ENCODE measurements at regions not wholly inside any gene's neighbourhood (a gene's known extent, or its start where the extent isn't known, plus 50 kb on each side); places are given as distances from the start of the nearest gene placed in this dataset.

DNA sequence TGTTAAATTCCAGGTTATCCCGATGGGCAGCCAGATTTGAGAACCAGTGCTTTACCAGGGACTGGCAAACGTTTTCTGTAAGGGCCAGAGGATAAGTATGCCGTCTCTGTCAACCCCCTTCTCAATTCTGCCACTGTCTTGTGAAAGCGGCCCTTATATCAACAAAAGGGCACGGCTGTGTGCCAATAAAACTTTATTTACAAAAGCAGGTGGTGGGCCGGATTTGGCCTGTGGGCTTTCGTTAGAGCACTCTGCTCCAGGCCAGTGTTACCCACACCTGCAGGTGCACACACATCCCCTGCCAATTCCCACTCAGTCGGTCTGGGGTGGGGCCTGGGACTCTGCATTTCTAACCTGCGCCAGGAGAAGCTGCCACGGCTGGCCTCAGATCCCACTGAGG is 111.2 kb downstream of the RFLNA start:
- no peak for DNase-seq

DNA sequence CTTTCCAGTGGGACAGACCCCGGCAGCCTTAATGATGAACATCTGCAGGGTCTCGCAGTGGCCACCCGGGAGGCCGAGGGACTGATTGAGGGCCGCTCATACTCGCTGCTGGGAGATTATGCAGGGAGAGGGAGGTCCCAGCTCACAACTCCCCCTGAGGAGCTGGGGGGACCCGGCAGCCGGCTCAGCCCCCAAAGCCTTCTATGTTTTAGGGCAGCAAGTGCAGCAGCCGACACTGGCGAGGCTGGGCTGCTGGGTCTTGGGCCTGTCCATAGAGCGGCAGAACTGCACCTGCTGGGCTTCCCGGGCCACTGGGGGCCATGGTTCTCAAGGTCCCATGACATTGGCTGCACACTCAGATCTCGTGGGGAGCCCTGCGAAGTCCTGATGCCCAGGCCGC is 110.7 kb downstream of the RFLNA start:
- no peak for DNase-seq

DNA sequence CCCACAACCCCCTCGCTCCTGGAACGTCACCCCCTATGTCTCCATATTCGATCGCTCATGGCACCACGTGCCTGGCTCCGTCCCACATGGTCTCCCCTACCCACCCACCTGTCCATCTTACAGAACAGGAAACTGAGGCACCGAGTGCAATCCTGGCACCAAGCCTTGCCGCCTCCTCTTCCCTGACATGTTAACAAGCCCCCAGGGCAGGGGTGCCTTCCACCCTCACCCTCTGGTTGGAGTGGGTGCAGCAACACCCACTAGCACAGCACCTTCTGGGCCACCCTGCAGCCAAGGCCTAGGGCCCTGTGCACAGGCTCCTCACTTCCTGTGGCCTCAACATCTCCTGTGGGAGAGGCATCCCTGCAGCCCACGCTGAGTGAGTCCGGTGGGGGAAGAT is 110.3 kb downstream of the RFLNA start:
- DNase-seq, result no peak

DNA sequence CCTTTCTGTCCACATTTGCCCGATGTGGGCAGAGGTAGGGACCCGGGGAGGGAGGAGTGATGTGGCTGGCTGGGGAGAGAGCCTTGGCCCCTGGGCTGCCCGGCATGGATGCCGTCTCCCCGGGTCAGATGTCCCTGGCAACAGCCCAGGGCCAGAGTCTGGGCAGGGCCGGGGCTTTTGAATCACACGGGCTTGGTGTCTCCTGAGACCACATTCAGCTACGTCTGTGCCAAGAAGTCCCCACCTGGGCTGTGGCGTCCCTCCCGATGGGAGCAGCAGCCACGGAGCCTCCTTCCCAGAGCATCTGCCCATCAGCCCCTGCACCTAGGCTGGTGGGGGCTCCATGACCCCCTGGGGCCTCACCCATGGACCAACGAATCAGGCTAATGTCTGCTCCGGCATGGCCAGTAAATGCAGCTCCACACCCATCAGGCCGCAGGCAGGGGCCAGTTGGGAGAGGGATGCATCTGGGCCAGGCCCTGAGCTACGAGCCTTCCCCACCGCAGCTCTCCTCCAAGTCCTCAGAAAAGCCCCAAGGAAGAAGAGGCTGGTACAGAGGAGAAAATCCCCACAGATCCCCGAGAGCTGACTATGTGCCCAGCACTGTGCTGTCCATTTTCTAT is 109.4 kb downstream of the RFLNA start:
- DNase-seq, result no peak

DNA sequence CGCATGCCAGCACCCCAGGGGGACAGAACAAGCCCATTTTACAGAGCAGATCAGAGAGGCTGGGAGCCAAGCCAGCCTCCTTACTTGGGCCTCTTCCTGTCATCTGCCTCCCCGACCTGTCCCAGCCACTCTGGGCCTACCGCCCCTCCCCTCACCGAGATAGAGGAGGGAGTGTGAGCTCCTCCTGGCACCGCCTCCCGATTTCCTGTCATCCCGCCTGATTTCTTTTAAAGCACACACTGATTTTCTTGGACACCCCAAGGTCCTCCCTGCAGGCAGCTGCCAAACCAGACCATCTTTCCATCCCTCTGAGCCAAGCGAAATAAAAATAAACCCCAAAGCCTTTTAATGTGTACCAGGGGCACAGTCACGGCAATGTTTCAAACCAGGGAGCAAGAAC is 108.4 kb downstream of the RFLNA start:
- DNase-seq, result no peak

DNA sequence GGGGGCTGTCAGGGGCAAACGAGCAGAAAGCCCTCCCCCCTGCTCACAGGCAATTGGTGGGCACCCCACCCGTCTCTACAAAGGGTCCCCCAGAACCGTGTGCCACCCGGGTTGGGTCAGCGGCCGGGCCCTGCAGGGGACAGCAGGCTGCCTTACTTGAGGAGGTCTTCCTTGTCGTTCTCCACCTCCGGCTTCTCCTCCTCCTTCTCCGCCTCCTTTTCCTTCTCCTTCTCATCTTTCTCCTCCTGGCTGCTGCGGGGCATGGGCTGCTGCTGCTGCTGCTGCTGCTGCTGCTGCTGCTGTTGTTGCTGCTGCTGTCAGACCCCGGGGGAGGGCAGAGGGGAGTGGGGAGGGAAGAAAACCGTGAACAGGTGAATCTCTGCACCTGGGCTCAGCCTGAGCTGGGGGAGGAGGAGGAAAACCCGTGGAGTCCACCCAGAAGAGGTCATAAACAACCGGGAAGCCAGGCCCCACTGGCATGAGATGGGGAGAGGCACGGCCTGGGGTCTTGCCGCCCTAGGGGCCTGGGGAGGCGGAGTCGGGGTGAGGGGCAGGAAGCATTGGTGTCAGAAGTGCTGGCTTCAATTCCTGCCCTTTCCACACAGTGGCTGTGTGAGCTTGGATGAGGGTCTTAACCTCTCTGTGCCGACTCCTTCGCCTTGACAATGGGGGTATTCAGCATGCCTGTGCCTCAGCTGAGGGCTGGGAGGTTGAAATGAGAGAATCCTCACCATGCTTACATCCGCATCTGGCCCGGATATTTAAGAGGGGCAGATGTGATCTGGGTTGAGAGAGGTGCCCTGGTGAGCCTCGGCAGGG is 107.6 kb downstream of the RFLNA start:
- DNase-seq, result no peak

DNA sequence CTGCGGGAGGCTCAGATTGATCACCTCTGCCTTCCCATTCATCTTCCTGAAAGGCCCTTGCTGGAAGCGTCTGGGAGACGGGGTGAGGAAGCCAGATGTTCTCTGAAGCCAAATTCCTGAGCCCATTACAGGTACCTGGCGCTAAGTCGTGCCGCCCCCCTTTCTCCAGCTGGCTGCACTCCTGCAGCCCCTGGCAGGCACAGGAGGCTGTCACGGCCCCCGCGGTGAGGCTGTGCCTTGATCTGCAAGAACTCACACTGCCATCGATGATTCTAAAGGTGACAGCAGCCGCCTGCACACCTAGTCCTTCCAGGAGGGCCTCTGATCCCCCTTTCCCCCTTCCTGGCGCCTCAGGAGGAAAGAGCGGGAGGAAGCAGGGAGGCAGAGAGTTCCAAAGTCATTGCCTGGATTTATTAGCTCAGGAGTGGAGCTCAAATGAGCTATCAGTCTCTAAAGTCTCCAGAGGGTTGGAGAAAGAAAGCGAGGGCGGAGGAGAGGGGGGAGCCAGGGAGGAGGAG is 106.9 kb downstream of the RFLNA start:
- no peak for DNase-seq

DNA sequence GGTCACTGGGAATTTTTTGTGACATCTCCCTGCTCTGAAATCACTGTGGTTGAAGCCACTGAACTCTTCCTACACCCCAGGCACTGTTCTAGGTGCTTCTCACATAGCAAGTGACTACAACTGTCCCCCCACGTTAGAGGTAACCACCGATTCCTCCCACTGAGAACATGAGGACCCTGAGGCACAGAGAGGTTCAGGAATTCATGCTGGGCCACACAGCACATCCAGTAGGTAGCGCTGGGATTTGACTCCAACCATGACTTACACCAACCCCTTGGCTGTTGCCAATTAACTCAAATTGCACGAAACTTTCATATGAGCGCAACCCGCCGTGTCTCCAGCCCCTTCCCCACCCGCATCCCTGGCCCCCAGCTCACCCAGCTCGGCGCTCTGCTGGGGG is 105.2 kb downstream of the RFLNA start:
- no peak for DNase-seq

DNA sequence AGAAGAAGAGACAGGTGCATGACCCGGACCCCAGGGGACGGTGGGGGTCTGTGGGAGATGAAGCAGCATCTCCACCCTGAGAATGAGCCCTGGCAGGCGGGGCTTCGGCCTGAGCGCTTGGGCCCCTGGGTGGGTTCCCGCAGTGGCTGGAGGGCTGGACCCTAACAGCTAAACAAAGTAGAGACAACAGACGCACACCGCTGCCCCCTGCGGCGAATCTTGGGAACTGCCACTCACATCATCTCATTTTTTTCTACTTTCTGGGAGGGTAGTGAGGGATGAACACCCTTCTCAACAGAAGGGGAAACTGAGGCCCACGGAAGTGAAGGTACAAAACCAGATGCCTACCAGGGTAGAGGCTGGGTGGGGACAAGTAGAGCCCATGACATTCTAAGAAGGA is 104.7 kb downstream of the RFLNA start:
- DNase-seq, result peak; percentile 25

DNA sequence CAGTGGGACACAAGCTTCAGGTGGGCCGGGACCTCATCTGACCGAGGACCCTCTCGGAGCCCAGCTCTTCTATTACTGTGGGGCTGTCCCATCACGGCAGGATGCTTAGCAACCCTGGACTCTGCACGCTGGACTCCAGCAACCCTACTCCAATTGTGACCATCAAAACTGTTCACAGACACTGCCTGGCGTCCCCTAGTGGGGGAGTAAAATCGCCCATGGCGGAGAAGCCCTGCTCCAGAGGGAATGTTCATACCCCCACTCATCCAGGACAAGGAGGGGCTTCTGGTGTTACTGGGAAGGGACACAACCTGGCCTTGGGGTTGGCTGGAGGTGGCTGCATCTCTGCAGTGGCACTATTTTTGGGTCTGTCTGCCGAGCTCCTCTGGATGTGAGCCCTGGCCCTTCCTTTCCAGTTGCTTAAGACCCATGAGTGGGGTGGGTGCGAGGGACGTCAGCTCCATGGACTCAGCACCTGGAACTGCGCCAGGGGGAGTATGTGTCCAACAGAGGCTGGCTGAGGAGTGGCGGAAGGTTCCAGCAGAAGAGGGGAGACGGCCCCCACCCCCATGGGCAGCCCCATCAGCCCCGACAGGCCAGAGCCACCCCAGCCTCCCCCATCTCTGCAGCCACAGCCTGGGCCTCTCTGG is 103.8 kb downstream of the RFLNA start:
- DNase-seq, result no peak

DNA sequence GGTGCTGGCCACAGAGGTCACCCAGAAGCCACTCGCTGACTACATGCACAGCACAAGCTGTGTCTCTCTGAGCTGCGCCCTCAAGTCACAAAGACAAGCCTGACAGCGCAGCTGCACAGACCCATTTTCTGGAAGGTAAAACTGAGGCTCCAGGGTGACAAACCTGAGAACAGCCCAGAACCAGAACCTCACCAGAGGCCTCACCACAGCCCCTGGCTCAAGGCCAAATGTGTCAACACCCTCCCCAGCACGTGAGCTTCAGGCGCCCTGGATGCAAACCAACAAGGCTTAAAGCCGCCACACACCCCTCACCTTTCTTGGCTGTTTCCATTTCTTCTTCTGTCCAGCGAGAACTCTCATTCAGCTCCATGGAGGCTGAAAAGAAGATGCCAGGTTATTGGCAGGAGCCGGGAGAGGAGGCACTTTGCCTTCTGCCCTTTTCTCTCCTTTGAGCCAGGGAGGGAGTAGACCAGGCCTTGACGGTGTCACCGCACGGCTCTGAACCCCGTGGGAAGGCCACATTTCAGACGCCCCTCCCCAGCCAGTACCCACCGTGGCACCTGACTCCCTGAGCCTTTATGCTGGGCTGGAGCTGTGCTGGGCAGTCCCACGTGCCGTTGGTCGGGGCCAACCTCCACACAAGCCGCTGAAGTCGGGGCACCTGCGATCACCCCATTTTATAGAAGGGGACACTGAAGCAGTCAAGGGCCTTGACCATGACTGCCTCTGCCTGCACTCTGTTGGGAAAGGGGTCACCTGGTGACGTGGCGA is 103.1 kb downstream of the RFLNA start:
- DNase-seq, result no peak

DNA sequence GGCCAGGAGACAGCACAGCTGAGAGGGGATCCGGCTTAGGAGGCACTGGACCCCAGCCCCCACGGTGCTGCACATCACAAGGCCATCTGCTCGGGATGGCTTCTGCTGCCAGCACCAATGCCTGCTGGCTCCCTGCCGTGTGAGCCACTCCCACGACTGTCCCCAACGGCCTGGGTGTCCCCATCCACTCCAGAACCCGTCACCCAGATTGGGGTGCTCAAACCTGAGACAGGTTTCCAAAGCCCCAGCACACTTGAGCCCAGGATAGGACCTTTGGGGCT is 102.4 kb downstream of the RFLNA start:
- no peak for DNase-seq

DNA sequence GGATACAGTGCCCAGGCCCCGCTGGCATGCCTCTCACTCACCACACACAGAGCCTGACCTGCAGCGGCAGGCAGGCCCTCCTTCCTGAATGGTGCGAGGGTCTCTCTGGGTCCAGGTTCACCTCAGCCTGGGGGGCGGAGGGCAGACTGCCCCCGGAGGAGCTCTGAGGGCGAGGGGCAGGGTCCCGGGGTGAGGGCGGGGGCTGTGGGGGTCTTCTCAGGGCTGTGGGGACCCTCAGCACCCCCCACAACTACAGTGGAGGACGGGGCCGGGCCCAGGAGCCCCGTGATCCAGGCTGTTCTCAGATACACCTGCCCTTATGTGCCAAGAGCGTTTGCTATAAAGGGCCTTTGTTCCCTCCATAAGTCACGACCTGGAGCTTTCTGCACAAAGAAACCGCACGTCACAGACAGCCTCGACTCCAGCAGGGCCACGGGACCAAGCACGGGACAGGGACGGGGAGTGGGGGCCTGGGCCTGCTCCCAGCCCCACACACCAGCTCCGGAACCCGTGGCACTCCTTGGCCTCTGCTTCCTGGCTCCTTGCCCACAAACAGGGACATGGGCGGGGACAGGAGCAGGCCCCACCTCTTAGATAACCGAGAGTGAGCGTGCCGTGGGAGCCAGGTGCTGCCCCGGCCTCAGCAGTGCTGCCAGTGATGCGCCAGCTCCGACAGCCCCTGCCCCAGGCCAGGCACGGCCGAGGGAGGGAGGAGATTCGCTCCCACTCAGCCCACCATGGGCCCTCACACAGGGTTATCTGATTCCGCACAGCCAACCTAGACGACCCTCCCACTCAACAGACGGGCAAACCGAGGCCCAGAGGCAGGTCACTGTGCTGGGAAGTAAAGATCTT is 101.9 kb downstream of the RFLNA start:
- no peak for DNase-seq

DNA sequence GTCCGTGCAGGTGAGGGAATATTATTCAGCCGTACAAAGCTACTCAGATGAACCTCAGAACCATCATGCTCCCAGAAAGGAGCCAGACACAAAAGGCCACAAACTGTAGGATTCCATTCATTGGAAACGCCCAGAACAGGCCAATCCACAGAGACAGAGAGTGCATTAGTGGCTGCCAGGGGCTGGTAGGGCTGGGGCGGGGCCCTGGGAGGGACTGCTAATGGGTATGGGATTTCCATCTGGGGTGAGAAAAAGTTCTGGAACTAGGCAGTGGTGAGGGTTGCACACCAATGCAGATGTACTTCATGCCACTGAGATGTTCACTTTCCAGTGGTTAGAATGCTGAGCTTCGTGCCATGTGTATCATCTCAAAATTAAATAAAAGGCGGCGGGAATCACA is 101.1 kb downstream of the RFLNA start:
- no peak for DNase-seq

DNA sequence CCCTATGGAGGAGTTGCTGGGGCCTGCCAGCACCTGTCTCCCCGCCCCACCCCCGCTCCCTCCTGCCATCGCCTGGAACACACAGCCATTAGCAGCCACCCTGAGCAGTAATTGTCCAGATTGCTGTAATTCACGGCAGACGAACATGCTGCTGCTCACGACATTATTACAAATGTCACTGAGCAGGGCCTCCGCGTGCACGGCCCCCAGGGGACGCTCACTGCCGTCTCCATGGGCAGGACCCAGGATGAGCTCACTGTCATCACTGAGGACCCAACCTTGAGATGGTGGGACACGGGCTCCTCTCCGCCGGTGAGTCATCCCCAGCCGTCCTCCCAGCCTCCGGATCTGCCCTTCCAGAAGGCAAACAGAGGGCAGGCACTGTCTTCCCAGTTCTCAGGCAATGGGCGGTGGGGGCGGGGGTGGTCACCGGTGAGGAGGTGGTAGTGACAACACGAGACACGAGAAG is 100.4 kb downstream of the RFLNA start:
- DNase-seq, result no peak

DNA sequence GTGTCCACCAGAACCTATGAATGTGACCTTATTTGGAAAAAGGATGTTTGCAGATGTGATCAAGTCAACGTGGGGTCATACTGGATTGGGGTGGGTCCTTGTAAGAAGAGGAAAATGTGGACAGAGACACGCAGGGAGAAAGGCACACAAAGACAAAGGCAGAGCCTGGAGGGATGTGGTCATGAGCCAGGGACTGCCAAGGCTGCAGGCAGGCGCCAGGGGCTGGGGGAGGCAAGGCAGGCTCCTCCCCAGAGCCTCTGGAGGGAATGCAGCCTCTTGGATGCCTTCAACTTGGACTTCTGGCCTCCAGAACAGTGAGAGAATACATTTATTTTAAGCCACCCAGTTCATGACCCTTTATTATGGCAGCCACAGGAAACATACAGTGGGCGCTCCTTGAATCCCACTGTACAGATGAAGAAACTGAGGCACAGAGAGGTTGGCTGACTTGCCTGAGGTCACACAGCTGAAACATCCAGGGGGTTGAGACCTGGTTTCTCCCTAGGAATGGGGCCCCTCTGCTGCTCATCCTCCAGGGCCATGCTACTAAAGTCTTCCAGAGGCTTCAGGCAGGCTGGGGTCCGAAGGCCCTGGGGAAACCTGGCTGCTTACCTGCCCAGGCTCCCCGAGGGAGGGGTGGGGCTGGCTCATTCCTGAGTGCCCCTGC is 99.7 kb downstream of the RFLNA start:
- DNase-seq, result no peak

DNA sequence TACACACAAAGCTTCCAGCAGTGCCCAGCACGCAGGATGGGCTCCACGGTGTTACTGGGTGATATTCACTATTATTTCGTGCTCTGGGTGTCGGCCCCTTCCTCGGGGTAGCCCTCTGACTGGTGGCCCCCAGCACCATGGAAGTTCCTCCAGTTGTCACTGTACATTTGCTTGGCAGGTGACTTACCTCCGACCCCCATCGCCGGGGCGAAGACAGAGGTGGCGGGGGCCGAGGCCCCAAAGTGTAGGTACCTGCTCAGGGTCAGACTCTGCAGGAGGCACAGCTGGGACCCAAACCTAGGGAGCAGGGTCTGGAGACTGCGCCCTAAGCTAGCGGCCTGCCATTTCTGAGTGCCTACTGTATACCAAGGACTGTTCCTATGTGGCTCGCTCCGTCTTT is 98.9 kb downstream of the RFLNA start:
- no peak for DNase-seq

DNA sequence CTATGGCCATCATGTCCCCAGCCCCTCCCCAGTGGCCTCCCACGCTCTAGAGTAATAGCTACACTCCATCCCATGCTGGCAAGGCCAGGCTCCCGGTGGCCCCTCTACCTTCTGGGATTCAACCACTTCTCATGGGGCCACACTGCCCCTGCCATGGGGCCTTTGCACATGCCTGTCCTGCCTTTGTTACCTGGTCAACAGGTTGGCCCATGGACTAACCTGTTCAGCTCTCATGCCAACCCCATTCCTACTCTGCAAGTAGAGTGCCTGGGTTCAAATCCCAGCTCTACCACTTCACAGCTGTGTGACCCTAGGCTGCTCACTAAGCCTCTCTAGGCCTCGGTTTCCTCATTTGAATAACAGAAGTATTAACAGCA is 98.5 kb downstream of the RFLNA start:
- DNase-seq, result no peak

DNA sequence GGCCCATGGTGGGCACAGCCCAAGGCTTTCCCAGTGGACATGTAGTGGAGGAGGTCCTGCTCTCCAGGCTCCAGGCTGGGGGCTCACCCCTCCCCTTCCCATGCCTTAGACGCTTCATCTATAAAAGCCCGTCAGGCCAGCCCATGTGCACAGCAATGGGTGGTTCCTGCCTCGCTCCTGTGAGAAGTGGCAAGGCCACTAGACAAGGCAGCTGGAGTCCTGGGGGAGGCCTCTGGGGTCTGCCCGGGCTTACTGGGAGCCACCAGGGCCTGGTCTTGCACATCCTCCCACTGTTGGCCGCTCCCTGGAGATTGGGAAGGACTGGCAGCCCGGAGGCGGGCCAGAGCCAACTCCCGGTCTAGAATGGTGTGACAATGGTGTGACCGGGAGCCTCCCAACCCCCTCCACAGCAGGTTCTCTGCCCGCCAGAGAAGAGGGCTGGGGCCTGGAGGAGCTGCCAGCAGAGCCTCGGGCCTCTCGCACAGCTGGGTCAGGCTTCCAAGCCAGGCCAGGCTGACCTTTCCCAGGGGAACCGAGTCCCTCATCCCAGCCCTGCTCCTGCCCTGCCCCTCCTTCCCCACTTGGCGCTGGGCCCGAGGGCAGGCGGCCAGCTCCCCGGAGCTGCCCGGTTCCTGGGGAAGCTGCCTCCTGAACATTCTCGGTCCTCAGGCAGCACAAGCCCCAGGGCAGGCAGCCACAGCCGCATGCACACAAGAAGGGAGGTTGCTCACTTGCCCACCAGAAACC is 97.9 kb downstream of the RFLNA start:
- no peak for DNase-seq

DNA sequence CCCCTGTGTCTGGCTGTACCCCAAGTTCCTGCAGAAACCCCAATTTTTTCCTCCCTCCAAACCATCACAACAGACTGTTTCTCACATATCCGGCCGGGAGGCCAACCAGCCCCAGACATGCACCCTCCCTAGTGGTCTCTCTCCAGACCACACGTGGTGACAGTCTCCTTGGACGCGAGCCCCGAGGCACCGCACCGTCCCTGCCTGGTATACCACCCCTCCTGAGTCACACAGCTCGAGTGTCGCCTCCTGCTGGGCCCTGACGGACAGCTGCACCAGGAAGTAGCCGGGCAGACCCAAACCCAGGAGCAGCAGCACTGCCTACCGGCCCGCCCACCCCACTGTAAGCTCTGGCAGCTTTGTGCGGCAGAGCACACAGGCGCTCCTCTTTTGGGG is 97.4 kb downstream of the RFLNA start:
- DNase-seq, result no peak
